Tibial artery (tissue), 4 donors: ENCODE measurements at regions not wholly inside any gene's neighbourhood (a gene's known extent, or its start where the extent isn't known, plus 50 kb on each side); places are given as distances from the start of the nearest gene placed in this dataset.

Experiments
- DNase-seq, 2 donors: peaks; one replicate each; pipeline ENCODE4 v3.0.0-alpha.2; 2019
- H3K27ac ChIP-seq, 2 donors: fragments of 200-600 bp; sonication (generic) in 1 of 2; 1 replicate in 1 of 2; 2 replicates in 1 of 2; pipeline ENCODE4 v1.5.1; 2018 to 2019; ENCODE audit warnings: mild to moderate bottlenecking in 1 of 2
- H3K27me3 ChIP-seq, 2 donors: fragments of 200-600 bp; sonication (generic) in 1 of 2; one replicate each; pipeline versions ENCODE4 v1.5.1 to v1.6.0; 2016 to 2019
- H3K36me3 ChIP-seq, 3 donors: fragments of 200-600 bp; sonication (generic) in 2 of 3; one replicate each; pipeline ENCODE4 v1.5.1; 2016 to 2019; ENCODE audit warnings: mild to moderate bottlenecking in 2 of 3
- H3K4me1 ChIP-seq, 4 donors: fragments of 200-600 bp; sonication (generic) in 2 of 4; 1 replicate in 3 of 4; 2 replicates in 1 of 4; pipeline ENCODE4 v1.5.1; 2016 to 2019
- H3K4me3 ChIP-seq, 2 donors: fragments of 200-600 bp; sonication (generic) in 1 of 2; 1 replicate in 1 of 2; 2 replicates in 1 of 2; pipeline ENCODE4 v1.5.1; 2018 to 2019; ENCODE audit warnings: mild to moderate bottlenecking in 2 of 2
- H3K9me3 ChIP-seq, 3 donors: fragments of 200-600 bp; sonication (generic) in 1 of 3; one replicate each; pipeline ENCODE4 v1.5.1; 2016 to 2019
- intact Hi-C: fragments of 100-400 bp; cut with DNase I; formaldehyde crosslinking; loops from one replicate; pipeline ENCODE4 v1.15.0; 2023; ENCODE audit warnings: low total_unique reads
- TF ChIP-seq, protein P1 (sequence below), 2 experiments: fragments of 200-600 bp in 1 of 2; fragments of 450-650 bp in 1 of 2; IDR thresholded peaks; one replicate each; pipeline ENCODE4 v1.5.1; 2017 to 2019; ENCODE audit warnings: antibody characterized with exemption in 2 of 2, mild to moderate bottlenecking in 1 of 2, moderate library complexity in 1 of 2

DNA sequence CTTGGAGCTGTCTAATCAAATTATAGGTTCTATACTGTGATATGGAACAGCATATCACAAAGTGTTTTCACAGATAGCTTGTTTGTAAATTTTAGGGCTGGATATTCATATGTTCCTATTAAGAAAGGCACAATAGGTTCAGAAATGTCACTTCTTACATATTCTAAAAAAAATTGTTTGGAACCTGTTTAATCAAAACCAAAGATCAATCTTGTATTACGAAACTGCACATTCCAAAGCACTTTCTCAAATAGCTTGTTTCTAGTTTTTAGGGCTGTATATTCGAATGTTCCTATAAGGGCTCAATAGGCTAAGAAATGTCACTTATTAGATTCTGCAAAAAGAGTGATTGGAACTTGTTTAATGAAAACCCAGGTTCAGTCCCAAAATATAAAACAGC lies 67.4 kb upstream of the OSBPL11 start:
- intact Hi-C loops, result no loop called here
- H3K4me3 ChIP-seq, result no peak overlapping the region
- TF ChIP-seq, protein P1, sequence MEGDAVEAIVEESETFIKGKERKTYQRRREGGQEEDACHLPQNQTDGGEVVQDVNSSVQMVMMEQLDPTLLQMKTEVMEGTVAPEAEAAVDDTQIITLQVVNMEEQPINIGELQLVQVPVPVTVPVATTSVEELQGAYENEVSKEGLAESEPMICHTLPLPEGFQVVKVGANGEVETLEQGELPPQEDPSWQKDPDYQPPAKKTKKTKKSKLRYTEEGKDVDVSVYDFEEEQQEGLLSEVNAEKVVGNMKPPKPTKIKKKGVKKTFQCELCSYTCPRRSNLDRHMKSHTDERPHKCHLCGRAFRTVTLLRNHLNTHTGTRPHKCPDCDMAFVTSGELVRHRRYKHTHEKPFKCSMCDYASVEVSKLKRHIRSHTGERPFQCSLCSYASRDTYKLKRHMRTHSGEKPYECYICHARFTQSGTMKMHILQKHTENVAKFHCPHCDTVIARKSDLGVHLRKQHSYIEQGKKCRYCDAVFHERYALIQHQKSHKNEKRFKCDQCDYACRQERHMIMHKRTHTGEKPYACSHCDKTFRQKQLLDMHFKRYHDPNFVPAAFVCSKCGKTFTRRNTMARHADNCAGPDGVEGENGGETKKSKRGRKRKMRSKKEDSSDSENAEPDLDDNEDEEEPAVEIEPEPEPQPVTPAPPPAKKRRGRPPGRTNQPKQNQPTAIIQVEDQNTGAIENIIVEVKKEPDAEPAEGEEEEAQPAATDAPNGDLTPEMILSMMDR (IDR thresholded peaks at IDR 0.05), result no peak
- no peaks in the 10 kb centered on the region for H3K4me1 ChIP-seq
- H3K9me3 ChIP-seq, result no peaks in the 10 kb centered on the region
- no peak for DNase-seq
- H3K27ac ChIP-seq, result no peak overlapping the region
- no peaks in the 10 kb centered on the region for H3K36me3 ChIP-seq
- no peaks in the 10 kb centered on the region for H3K27me3 ChIP-seq

- no peak for DNase-seq
- H3K27me3 ChIP-seq, result no peaks in the 10 kb centered on the region
- H3K9me3 ChIP-seq, result no peaks in the 10 kb centered on the region
- no peak overlapping the region for H3K4me3 ChIP-seq
- intact Hi-C loops, result no loop called here
- H3K4me1 ChIP-seq, result no peaks in the 10 kb centered on the region
- H3K36me3 ChIP-seq, result no peaks in the 10 kb centered on the region
- H3K27ac ChIP-seq, result no peak overlapping the region
- TF ChIP-seq, protein P1 (IDR thresholded peaks at IDR 0.05), result no peak
Observed at GRCh38 chr3:125670352-125670751, 75.1 kb upstream of the OSBPL11 start.

GRCh38 chr3:125670945-125671344 lies 75.6 kb upstream of the OSBPL11 start:
- Histone ChIP-seq H3K9me3 (no peaks in the 10 kb centered on the region), H3K4me3 (no peak overlapping the region), H3K4me1 (no peaks in the 10 kb centered on the region), H3K27ac (no peak overlapping the region), H3K27me3 (no peaks in the 10 kb centered on the region), H3K36me3 (no peaks in the 10 kb centered on the region)
- TF ChIP-seq, protein P1 (IDR thresholded peaks at IDR 0.05), result no peak
- no peak for DNase-seq
- intact Hi-C loops, result no loop called here

DNA sequence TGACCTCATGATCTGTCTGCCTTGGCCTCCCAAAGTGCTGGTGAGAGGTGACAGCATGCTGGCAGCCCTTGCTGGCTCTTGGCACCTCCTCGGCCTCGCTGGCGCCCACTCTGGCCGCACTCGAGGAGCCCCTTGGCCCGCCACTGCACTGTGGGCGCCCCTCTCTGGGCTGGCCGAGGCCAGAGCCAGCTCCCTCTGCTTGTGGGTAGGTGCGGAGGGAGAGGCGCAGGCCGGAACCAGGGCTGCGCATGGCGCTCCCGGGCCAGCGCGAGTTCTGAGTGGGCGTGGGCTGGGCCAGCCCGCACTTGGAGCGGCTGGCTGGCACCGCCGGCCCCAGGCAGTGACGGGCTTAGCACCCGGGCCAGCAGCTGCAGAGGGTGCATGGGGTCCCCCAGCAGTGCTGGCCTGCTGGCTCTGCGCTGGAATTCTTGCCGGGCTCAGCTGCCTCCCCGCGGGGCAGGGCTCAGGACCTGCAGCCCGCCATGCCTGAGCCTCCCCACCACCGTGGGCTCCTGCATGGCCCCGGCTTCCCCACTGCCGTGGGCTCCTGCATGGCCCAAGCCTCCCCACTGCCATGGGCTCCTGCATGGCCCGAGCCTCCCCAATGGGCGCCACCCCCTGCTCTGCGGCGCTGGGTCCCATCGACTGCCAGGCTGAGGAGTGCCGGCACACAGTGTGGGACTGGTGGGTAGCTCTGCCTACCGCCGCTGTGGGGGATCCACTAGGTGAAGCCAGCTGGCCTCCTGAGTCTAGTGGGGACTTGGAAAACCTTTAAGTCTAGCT lies 76.4 kb upstream of the OSBPL11 start:
- intact Hi-C loops, result no loop called here
- H3K27ac ChIP-seq, result no peak overlapping the region
- no peaks in the 10 kb centered on the region for H3K4me1 ChIP-seq
- no peaks in the 10 kb centered on the region for H3K27me3 ChIP-seq
- no peak overlapping the region for H3K4me3 ChIP-seq
- no peaks in the 10 kb centered on the region for H3K36me3 ChIP-seq
- no peaks in the 10 kb centered on the region for H3K9me3 ChIP-seq
- DNase-seq, result no peak
- TF ChIP-seq, protein P1 (IDR thresholded peaks at IDR 0.05), result no peak

GRCh38 chr3:125675791-125676190 lies 80.5 kb upstream of the OSBPL11 start:
- TF ChIP-seq, protein P1 (IDR thresholded peaks at IDR 0.05), result no peak
- Histone ChIP-seq H3K4me3 (no peak overlapping the region), H3K27me3 (no peaks in the 10 kb centered on the region), H3K36me3 (no peaks in the 10 kb centered on the region), H3K4me1 (no peaks in the 10 kb centered on the region), H3K27ac (no peak overlapping the region), H3K9me3 (no peaks in the 10 kb centered on the region)
- DNase-seq, result no peak
- intact Hi-C loops, result no loop called here
